SKM-1 treated with dmso at 0.1 percent for 144 hours (cell line): ENCODE measurements at regions not wholly inside any gene's neighbourhood (a gene's known extent, or its start where the extent isn't known, plus 50 kb on each side); places are given as distances from the start of the nearest gene placed in this dataset.
"Not testable (repeated sequence)": the region's sequence is repeated elsewhere in the genome, so short reads cannot be mapped to it uniquely, and the experiment has no call there.

Source experiments
- DNase-seq: peaks from one replicate; lab custom pipeline; 2025; ENCODE audit not compliant: unreplicated experiment; lab: John Stamatoyannopoulos, UW

DNA sequence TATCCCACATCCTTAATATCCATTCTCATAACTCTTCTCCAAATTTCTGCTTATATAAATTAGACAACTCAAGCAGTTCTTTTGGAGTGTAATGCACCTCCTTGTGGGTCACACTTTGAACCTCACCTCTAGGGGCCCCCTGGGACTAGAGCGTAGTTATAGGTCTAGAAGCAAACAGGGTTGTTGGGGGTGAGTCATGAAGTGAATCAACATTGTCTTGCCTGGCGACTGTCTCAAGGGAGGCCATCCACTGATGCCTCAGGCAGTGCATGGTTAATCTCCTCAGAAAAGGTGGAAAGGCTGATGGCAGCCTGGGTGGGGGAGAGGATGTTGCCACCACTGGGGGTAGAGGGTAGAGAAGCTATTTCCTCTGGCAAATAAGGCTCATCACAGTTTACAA lies 129.1 kb downstream of the TNFRSF21 start:
- no peak for DNase-seq

DNA sequence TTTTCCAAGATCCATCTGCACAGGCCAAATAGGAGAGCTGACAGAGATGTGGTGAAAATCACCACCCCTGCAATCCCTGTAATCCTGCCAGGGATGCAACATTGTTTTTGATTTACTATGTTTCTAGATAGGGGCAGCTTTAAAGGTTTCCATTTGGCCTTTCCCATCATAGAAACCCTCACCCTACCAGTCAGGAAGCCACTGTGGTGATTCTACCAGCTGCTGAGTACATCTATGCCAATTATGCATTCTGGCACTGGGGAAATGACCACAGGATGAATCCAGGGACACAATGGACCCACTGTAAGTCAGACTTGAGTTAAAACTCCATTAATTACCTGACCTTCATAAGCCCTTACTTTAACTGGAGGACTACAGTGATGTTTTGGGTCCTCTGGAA lies 130.4 kb downstream of the TNFRSF21 start:
- no peak for DNase-seq

DNA sequence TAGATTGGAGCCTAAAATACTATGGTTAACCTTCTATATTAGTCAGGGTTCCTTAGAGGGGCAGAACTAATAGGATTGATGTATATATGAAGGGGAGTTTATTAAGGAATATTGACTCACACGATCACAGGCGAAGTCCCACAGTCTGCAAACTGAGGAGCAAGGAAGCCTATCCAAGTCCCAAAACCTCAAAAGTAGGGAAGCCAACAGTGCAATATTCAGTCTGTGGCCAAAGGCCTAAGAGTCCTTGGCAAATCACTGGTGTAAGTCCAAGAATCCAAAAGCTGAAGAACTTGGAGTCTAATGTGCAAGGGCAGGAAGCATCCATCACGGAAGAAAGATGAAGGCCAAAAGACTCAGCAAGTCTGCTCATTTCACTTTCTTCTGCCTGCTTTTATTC lies 133.5 kb upstream of the ADGRF1 start:
- DNase-seq = no peak

DNA sequence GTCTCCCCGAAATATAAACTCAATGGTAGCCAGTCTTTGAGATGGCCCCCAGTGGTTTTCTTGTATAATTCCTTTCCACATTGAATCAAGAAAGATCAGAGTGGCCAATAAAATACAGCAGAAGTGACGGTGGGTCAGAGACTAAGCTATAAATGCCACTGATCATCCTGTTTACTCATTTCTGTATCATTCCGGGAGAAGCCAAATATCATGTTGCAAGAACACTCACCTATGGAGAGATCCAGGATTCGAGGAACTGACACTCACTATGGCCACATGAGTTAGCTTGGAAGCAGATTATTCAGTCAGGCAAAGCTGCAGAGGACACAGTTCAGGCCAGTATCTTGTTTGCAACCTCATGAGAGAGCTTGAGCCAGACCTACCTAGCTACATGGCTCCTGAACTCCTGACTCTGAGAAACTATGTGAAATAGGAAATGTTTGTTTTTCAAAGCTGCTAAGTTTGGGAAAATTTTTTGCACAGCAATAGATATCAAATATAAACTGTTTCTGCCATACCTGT lies 132.4 kb upstream of the ADGRF1 start:
- DNase-seq = no peak

DNA sequence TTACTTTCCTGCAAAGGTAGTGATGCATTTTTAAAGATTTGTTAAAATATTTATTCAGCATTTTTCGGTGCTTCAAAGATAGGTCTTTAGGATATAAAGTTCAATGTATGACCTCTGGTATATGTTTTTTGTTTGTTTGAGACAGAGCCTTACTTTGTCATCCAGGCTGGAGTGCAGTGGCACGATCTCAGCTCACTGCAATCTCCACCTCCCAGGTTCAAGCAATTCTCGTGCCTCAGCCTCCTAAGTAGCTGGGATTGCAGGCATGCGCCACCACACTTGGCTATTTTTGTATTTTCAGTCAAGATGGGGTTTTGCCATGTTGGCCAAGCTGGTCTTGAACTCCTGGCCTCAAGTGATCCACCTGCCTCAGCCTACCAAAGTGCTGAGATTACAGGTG lies 131.9 kb upstream of the ADGRF1 start:
- DNase-seq = not testable (repeated sequence)

DNA sequence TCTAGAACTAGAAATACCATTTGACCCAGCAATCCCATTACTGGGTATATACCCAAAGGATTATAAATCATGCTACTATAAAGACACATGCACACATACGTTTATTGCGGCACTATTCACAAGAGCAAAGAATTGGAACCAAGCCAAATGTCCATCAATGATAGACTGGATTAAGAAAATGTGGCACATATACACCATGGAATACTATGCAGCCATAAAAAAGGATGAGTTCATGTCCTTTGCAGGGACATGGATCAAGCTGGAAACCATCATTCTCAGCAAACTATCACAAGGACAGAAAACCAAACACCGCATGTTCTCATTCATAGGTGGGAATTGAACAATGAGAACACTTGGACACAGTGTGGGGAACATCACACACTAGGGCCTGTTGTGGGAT lies 131.0 kb upstream of the ADGRF1 start:
- not testable (repeated sequence) for DNase-seq

DNA sequence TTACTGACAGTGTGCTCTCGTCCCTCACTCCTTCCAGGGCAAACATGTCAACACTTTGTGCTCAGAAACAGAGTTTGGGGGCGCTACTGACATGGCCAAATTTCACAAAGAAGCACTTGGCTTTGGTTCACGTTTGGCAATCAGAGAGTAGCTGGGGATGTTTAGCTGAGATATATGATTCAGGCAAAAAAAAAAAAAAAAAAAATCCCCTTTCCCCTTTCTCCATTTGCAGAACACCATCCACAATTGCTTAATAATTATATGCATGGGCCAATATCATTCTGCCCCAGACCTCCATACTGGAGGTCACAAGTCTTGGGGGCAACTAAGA lies 128.4 kb upstream of the ADGRF1 start:
- DNase-seq = no peak

DNA sequence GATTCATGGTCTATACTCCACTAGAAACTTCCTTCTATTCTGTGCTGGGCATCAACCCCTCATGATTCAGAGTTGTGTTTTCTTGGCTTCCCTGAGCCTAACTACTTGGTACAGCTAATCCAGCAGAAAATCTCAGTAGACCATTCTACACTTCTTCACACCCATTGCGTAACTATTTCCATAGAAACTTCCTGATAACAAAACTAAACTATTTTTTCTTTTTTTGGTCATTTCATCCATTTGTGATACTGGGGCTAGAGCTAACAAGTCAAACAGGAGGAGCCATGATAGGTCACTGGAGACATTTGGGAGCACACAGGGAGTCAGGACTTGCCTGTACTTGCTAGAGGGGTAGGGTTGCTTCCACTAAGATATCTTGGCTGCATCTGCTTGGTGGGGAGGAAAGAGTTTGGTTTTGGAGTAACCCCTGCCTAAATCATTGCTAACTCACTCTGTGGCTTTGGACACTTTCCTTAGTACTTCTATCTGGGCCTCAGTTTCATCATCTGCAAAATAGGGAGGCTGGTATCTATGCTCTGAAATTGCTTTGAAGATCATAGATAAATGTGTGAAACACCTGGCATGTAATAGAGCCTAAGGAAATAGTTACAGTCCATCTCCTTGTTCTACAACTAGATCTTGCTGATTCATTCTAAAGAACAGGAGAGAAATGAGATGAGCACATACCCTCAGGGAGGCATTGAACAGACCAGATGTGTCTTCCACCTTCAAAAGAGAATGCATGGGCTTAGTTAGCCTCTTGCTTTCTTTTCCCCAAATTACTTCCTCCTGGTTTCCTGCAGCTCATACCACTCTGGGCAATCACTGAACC lies 127.9 kb upstream of the ADGRF1 start:
- peak; percentile 10 for DNase-seq

DNA sequence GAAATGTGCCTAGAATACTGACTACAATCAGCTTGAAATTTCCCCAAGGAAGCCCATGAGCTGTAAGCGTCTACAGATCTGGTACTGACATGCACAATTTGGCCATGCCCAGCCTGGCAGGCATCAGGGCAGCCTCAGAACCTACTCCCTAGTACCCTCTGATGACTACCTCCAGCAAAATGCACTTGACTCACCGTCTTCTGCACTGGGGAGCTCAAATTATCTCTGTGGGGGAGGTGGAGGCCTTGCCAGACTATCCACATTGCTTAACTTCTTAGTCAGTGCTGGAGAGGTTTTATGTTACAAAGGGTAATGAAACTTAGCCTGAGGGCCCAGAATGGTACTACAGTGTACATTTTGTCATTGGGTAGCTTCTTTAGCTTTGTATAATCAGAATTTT lies 126.0 kb upstream of the ADGRF1 start:
- peak; percentile 76 for DNase-seq

DNA sequence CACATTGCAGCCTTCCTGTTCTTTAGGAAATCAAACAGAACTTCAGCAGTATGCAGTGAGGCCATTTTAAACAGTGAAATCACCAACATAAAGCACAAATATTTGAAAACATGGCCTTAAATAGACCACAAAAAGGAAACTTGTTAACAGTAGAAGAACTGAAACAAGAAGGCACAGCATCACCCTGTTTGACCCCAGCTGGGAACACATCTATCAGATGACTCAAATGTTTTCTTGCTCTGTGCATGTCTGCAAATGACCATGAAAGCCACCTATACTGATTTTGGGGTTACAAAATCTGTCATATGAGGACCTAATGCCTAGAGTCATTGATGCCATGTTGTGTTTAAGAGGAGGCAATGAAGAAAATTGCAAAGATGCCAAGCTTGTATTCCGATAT lies 123.8 kb upstream of the ADGRF1 start:
- DNase-seq = peak; percentile 35

DNA sequence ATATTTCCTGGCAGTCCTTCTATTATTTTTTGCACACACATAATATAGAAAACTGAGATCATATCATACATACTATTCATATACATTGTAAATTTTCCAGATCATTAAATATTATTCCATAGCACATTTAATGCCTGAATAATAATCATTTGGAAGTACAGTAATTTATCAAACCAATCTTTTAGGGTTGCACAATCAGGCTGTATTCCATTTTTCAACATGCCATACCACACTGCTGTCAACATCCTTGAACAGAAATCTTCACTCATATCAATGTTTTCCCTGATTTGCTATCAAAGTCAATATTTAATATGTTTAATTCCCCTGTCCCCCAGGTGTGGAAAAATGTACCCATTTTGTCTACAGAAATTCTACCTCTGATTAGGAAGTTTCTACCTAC lies 122.7 kb upstream of the ADGRF1 start:
- DNase-seq = no peak

DNA sequence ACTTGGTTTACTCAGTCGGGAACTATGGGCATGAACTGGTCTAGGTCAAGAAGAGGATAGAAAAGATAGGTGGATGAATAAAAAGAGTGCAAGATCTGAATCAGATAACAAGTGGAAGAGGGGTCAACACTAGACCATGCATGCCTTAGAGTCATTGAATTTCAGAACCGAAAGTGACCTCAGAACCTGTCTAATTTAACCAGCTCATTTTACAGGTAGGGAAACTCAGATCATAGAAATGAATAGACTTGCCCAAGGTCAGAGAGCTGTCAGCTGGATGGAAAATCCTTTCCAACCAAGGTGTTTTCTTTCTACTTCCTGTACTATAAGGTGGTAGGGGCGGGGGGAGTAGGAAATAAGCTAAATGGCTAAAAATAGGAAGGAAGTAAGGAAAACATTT lies 121.4 kb upstream of the ADGRF1 start:
- no peak for DNase-seq

DNA sequence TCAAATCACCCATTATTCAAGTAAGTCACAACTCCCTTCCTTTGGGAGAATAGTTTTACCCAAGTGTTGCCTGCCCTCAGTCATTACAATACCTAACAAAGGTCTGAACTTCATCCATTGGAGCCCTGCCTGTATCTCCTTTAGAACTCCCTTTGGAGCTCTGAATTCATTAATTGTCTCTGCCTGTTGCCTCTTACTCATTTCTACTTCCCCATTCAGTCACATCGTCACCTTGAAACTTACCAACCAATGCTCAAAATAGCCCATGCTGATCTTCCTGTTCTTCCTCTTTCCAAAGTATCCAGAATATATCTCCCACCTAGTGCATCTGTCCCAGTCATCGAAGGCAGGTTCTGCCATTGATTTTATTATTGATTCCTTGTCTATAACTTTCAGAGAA lies 120.7 kb upstream of the ADGRF1 start:
- peak; percentile 91 for DNase-seq

DNA sequence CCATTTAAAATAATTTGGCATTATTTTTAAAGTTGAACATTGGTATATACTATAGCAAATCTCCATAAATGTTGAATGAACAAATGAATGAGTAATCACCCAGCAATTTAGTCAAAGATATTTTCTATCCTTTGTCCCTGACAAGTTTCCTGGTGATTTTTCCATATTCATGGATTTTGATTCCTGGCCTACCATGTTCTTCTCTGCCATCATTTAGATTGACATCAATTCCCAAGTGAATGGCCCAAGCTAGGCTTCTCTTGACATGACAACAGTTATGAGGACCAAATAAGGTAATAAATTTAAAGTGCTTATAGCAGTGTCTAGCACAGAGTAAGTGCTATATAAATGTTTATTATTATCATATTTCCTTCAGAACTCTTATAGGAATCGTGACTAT lies 120.1 kb upstream of the ADGRF1 start:
- no peak for DNase-seq

DNA sequence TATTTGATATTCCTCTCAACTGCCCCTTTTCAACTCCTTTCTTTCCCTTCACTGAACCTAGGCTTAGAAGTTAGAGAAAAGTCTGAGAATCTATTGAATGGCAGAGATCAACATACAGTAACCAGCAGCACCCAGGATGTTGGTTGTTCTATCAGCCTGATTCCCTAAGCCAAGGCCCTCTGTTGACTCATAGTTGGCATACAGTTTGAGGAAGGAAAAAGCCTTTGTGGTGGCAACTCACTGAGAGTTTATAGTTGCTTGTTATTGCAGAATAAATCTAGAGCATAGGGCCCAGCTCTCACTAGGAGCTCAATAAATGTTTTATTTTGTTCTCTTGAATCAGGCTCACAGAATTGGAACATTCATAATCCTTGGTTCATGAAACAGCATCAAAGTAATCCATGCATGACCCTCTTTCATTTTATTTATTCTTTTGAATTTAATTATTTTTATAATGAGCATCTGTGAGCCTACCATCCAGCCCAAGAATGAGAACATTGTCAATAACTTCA lies 119.1 kb upstream of the ADGRF1 start:
- DNase-seq = peak; percentile 92

DNA sequence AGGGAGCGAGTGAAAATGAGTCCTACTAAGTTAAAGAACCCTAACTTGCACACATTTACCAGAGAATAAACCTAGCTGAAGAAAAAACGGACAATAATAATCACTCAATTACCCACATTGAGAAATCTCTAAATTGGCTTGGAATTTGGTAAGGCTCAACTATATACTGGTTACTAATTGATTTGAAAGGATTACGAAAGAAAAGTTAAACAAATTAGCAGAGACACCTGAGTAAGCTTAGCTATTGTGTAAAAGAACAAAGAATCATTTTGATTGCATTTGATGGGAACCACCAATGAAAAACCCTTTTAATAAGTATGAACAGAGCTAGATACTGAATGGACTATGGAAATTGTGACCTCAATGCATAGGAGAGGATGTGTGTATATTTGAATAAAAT lies 118.6 kb upstream of the ADGRF1 start:
- peak; percentile 51 for DNase-seq

DNA sequence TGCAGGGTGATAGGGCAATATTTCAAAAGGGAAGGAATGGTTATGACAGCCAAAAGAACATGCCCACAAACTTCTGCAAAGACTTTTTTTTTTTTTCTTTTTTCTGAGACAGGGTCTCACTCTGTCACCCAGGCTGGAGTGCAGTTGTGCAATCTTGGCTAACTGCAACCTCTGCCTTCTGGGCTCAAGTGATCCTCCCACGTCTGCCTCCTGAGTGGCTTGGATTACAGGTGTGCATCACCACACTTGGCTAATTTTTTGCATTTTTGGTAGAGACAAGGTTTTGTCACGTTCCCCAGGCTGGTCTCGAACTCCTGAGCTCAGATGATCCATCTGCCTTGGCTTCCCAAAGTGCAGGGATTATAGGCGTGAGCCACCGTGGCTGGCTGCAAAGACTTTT lies 117.6 kb upstream of the ADGRF1 start:
- DNase-seq = peak; percentile 29

DNA sequence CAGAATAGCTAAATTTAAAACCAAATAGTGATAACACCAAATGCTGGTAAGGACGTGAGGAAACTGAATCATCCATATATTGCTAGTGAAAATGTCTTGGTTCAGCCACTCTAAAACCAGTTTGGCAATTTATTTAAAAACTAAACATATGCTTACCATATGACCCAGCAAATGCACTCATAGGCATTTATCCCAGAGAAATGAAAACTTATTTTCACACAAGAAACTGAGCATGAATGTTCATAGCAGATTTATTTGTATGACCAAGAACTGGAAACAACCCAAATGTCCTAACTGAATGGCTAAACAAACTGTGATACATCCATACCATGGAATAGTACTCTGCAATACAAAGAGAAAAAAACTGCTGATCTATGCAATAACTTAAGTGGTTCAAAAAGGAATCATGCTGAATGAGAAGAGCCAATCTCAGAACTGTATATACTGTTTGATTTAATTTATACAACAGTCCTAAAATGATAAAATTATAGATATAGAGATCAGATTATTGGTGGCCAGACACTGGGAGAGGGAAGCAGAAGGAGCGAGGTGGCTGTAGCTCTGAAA lies 115.6 kb upstream of the ADGRF1 start:
- no peak for DNase-seq

DNA sequence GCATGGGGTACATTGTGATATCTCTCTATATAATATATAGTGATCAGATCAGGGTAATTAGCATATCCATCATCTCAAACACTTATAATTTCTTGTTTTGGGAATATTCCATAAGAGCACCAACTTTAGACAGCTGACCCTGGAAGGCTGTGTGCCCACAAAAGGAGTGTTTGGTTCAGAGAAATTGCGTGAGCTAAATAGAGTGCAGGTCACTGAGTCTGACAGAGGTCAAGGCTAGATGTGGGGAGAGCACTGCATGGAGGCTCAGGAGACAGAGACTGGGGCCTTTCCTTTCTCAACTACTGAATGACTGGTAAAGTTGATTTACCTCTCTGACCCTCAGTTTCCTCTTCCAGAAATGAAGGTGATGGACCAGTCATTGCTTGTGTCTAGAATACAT lies 114.9 kb upstream of the ADGRF1 start:
- DNase-seq = no peak

DNA sequence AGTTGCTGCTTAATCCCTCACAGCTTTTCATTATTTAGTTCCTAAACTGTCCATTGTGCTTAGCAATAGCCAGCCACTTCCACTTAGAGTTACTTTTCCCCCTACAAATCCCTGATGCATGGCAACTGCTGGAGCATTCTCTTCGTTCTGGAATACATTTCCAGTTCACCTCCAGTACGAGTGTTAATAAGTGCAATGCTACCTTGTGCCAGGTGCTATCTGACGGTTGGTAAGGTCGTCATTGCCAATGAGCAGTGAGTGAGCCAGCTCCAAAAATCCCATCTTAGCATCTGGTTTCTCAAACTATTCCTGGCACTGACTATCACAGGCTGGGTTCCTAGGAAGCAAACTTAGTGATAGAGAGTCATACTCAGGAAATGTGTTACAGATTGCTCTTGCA lies 114.1 kb upstream of the ADGRF1 start:
- DNase-seq = no peak

DNA sequence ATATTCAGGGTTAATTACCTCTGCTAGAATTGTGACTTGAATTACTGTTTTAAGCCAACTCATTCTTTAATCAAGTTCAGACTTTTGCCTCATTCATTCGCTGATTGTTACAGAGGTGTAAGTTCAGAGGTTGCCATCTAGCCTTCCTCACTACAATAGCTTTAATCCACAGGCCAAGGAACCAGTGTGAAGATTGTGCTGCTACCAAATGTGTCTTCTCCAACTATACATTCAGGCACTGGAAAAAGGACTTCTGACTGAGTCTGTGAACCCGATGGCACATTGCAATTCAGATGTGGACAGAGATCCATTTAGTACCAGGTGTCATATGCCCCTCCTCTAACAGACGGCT lies 111.2 kb upstream of the ADGRF1 start:
- no peak for DNase-seq

DNA sequence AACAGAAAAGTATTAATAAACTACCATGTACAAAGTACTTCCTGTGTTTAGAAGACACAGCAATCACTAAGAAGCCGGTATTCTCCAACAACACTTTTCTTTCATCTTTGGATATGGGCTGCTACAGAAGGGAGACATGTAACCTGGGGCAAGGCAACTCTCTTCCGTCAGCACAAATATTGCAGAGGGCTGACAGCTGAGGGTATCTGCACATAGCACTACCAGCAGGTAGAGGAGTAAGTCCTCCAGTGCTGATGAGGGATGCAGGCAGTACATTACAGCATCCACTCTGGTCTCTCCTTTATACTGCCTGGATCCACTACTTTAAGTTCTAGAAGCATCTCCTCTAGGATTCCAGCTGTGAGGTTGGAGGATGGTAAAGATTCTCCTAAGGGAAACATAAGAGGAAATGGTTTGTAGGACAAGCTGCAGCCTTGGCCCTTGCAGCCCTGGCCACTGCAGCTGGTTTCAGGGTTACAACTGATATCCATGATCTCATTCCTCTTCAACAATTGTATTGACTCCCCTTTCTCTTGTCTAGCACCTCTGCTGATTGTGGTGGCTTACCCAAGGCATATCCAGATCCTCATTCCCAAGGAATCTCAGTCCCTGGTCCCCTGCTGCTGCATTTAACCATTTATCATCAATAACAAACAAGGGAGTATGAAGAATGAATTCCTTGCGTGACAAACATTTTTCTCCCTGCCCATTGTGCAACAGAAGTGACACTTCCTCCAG lies 110.7 kb upstream of the ADGRF1 start:
- peak; percentile 27 for DNase-seq
